Astrocyte of the cerebellum (primary cell): ENCODE measurements at regions not wholly inside any gene's neighbourhood (a gene's known extent, or its start where the extent isn't known, plus 50 kb on each side); places are given as distances from the start of the nearest gene placed in this dataset.

Source experiments
- DNase-seq: peaks from one replicate; pipeline ENCODE4 v3.0.0-alpha.2; 2011; ENCODE audit warnings: low read depth
- H3K4me3 ChIP-seq: 2 replicates; pipeline ENCODE4 v1.5.1; 2011; ENCODE audit warnings: mild to moderate bottlenecking, low read depth, low read length, moderate library complexity
- CTCF ChIP-seq: IDR thresholded peaks from 2 replicates; pipeline ENCODE4 v1.5.1; 2012; ENCODE audit warnings: low read length, low read depth, moderate library complexity, mild to moderate bottlenecking; ENCODE audit errors: missing control alignments
- in situ Hi-C: cut with HindIII; loops from 2 replicates; pipeline ENCODE4 v1.10.0; 2017; ENCODE audit warnings: low sequenced_read_pairs

- H3K4me3 ChIP-seq, result no peak overlapping the region
- DNase-seq, result no peak
- TF ChIP-seq CTCF, result no peak
- in situ Hi-C loops, result no loop called here
These were observed 265.5 kb upstream of the PCSK5 start for GRCh38 chr9:75624998-75625397.

- no peak overlapping the region for H3K4me3 ChIP-seq
- in situ Hi-C loops, result no loop called here
- TF ChIP-seq CTCF, result no peak
- no peak for DNase-seq
These were observed 263.6 kb upstream of the PCSK5 start for GRCh38 chr9:75626860-75627259.

GRCh38 chr9:75628952-75629351 is 261.5 kb upstream of the PCSK5 start:
- DNase-seq, result no peak
- TF ChIP-seq CTCF, result no peak
- no peak overlapping the region for H3K4me3 ChIP-seq
- in situ Hi-C loops, result no loop called here

- no peak overlapping the region for H3K4me3 ChIP-seq
- in situ Hi-C loops, result no loop called here
- DNase-seq, result no peak
- no peak for TF ChIP-seq CTCF
These were observed 256.9 kb upstream of the PCSK5 start for GRCh38 chr9:75633451-75634057.

GRCh38 chr9:75636427-75637045 is 253.9 kb upstream of the PCSK5 start:
- in situ Hi-C loops, result no loop called here
- H3K4me3 ChIP-seq, result no peak overlapping the region
- no peak for TF ChIP-seq CTCF
- DNase-seq, result no peak

- H3K4me3 ChIP-seq, result no peak overlapping the region
- no peak for DNase-seq
- in situ Hi-C loops, result no loop called here
- no peak for TF ChIP-seq CTCF
These were observed 250.4 kb upstream of the PCSK5 start for GRCh38 chr9:75639971-75640610.
